ENCODE measurements at regions not wholly inside any gene's neighbourhood (a gene's known extent, or its start where the extent isn't known, plus 50 kb on each side); places are given as distances from the start of the nearest gene placed in this dataset.

GRCh38 chr2:122886479-122887145 is 1131.2 kb downstream of the TSN start:
- Histone ChIP-seq H3K4me2 (ENCODE audit: insufficient read depth in 1 of 2, low read depth in 2 of 2, low read length in 2 of 2) (no peak overlapping the region), H2BK120ac (replicated peaks; ENCODE audit: low read depth, low read length) (no peak overlapping the region), H3K27me3 (replicated peaks in 1 of 4; ENCODE audit: control insufficient read depth in 3 of 4, extremely low read depth in 1 of 4, insufficient read depth in 3 of 4, low read length in 3 of 4) (no peaks in the 10 kb centered on the region), H2AFZ (ENCODE audit: low read length) (0 out of 2 replicates have a peak overlapping the region, but pooled peaks have one; percentile 15), H3K79me1 (ENCODE audit: low read depth, low read length) (no peaks in the 10 kb centered on the region), H3K9me3 (ENCODE audit: insufficient read depth in 2 of 2, low read depth in 1 of 2, low read length in 1 of 2) (no peaks in the 10 kb centered on the region), H3K14ac (ENCODE audit: insufficient read length) (no peak overlapping the region), H4K91ac (replicated peaks; ENCODE audit: insufficient read length, low read length) (no peak overlapping the region), H3K36me3 (ENCODE audit: control insufficient read depth in 2 of 4, insufficient read depth in 4 of 4, low read length in 3 of 4) (no peaks in the 10 kb centered on the region), H4K20me1 (replicated peaks in 1 of 2; ENCODE audit: control insufficient read depth in 1 of 2, insufficient read depth in 2 of 2, low read length in 2 of 2) (no peaks in the 10 kb centered on the region), H3K18ac (ENCODE audit: extremely low read depth, low read length) (no peak overlapping the region), H3K4ac (replicated peaks; ENCODE audit: insufficient read length, low read depth, low read length) (no peak overlapping the region), H2BK12ac (ENCODE audit: low read depth, low read length) (no peak overlapping the region), H3K4me3 (ENCODE audit: extremely low read depth in 1 of 4, insufficient read depth in 2 of 4, low read depth in 3 of 4, low read length in 4 of 4) (no peak overlapping the region), H2BK5ac (ENCODE audit: low read depth, low read length) (no peak overlapping the region), H4K8ac (ENCODE audit: extremely low read depth, insufficient read depth, low read length) (no peak overlapping the region; the same call in 1 of the 2 replicates), H3K23ac (ENCODE audit: insufficient read length) (no peak overlapping the region), H3K56ac (replicated peaks; ENCODE audit: insufficient read length, low read depth, low read length) (no peak overlapping the region), H2BK15ac (ENCODE audit: low read length) (no peak overlapping the region), H3K79me2 (ENCODE audit: control insufficient read depth in 1 of 2, insufficient read depth in 2 of 2, low read length in 2 of 2) (no peaks in the 10 kb centered on the region), H2BK20ac (ENCODE audit: low read length) (no peak overlapping the region), H4K5ac (ENCODE audit: insufficient read length, low read depth, low read length) (no peak overlapping the region), H3K27ac (ENCODE audit: low read depth, low read length) (no peak overlapping the region), H2AK5ac (ENCODE audit: low read depth, low read length) (no peak overlapping the region), H3K9ac (replicated peaks in 1 of 4; ENCODE audit: extremely low read depth in 1 of 4, low read depth in 3 of 4, low read length in 3 of 4) (no peak overlapping the region), H3K4me1 (replicated peaks in 1 of 4; ENCODE audit: control insufficient read depth in 3 of 4, insufficient read depth in 4 of 4, low read length in 3 of 4) (no peaks in the 10 kb centered on the region), H3K23me2 (ENCODE audit: low read depth, low read length) (no peaks in the 10 kb centered on the region)
- ChIA-PET POLR2A (ENCODE audit: partially characterized antibody) (no interaction called here), CTCF (ENCODE audit: partially characterized antibody) (no interaction called here)
- TF ChIP-seq JUN (IDR thresholded peaks at IDR 0.05; ENCODE audit: low read depth, low read length) = no peak
- TF ChIP-seq CHD1 (IDR thresholded peaks at IDR 0.05; ENCODE audit: low read depth, low read length) = no peak
- peak in 1 of 2 experiments; percentile 38; a peak in 2 of 4 replicates for TF ChIP-seq RAD21 (IDR thresholded peaks at IDR 0.05 in 1 of 2, conservative IDR thresholded peaks at IDR 0.05 in 1 of 2; ENCODE audit: low read depth in 2 of 2, low read length in 2 of 2)
- TF ChIP-seq USF2 (IDR thresholded peaks at IDR 0.05; ENCODE audit: low read length) = no peak
- TF ChIP-seq, protein P1, sequence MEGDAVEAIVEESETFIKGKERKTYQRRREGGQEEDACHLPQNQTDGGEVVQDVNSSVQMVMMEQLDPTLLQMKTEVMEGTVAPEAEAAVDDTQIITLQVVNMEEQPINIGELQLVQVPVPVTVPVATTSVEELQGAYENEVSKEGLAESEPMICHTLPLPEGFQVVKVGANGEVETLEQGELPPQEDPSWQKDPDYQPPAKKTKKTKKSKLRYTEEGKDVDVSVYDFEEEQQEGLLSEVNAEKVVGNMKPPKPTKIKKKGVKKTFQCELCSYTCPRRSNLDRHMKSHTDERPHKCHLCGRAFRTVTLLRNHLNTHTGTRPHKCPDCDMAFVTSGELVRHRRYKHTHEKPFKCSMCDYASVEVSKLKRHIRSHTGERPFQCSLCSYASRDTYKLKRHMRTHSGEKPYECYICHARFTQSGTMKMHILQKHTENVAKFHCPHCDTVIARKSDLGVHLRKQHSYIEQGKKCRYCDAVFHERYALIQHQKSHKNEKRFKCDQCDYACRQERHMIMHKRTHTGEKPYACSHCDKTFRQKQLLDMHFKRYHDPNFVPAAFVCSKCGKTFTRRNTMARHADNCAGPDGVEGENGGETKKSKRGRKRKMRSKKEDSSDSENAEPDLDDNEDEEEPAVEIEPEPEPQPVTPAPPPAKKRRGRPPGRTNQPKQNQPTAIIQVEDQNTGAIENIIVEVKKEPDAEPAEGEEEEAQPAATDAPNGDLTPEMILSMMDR (IDR thresholded peaks at IDR 0.05; ENCODE audit: control extremely low read depth in 1 of 3, insufficient read depth in 1 of 3, low read depth in 1 of 3, low read length in 3 of 3) = peak in 1 of 3 experiments; percentile 16; a peak in 2 of 4 replicates
- TF ChIP-seq POU5F1 (IDR thresholded peaks at IDR 0.05; ENCODE audit: low read depth, low read length) = no peak
- TF ChIP-seq TAF7 (optimal IDR thresholded peaks at IDR 0.05; ENCODE audit: borderline replicate concordance, low read depth, low read length) = no peak
- whole genome bisulfite sequencing, 2 experiments (ENCODE audit: extremely low coverage in 1 of 2, insufficient coverage in 1 of 2, insufficient read length in 1 of 2, insufficient replicate concordance in 2 of 2, low coverage in 1 of 2, low lambda C conversion rate in 2 of 2, missing lambda C conversion rate in 1 of 2) = 94% methylated on average over 10 of the region's 10 CpGs; no CpG with 5 or more reads in 1 of the 2 experiments
- FAIRE-seq (no peak), DNase-seq (ENCODE audit: low read depth in 1 of 2, low spot score in 2 of 2) (no peak)
